ENCODE measurements at regions not wholly inside any gene's neighbourhood (a gene's known extent, or its start where the extent isn't known, plus 50 kb on each side); places are given as distances from the start of the nearest gene placed in this dataset.

DNA sequence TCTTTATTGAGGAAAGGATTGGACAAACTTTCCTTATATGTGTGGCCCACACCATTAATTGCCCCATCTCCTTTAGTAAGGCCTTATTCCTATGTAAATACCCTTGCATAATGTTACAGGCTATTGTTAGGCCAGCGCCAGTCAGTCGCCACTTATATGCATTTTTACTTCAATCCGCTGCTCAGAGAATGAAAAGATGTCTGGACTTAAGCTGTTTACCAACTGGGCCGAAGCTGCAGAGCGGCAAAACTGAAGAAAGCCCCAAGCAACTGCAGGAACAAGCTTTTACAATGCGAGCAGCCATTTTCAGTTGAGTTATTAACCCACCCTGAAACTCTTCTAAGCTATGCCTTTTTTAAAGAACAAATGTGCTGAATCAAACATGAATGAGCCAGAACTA is 92.1 kb upstream of the OTX2 start:
- no peak for DNase-seq

DNA sequence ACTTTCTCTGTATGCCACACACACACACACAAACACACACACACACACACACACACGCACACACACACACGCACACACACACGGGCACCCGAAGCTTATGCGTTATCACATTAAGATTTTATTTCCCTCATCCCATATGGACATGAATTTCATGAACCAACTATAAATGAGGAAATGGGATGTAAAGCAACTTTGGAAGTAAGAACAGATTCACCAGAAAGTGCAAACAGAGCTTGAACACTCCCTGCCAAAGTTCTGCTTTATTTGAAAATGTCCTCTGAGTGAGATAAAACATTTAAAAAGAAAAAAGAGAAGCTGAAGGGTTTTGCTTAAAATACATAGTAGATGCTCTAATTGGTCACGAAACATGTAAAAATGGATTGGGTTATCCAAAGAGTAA is 90.4 kb upstream of the OTX2 start:
- DNase-seq: no peak

DNA sequence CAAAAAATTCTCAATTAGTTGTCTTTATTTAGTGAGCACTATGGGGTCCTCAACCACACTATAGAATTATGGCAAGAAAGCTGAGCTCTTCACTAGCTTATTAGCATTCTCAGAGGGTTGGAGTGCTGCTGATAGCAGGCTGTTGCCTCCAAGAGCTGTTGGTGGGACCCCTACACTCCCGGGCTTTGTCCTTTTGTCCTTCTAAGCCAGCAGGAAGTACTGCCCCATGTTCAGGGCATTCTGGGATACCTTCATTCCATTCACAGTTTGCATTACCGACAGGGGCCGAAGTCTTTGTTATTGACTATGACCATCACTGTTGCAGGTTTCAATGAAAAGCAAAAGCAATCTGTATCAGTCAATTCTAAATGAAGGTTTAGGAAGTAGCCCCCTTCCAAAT is 89.5 kb upstream of the OTX2 start:
- DNase-seq: no peak

DNA sequence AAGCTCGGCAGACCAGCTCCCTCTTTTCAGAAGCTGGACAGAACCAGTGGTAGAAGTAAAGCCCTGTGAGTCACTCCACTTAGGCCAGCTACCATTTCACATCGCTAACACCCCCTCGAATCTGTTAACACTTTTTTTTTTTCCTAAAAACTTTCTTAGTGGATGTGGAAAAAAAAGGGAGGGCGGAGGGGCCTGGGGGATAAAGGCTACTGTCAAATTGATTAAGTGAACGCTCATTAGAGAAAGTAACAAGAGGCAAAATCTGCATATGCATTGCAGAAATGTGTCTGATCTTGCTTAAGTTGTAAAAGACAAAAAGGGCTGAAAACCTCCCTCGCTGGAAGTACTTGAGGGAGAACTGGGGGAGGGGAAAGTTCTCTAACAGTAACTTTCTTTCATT is 86.6 kb upstream of the OTX2 start:
- DNase-seq: no peak

DNA sequence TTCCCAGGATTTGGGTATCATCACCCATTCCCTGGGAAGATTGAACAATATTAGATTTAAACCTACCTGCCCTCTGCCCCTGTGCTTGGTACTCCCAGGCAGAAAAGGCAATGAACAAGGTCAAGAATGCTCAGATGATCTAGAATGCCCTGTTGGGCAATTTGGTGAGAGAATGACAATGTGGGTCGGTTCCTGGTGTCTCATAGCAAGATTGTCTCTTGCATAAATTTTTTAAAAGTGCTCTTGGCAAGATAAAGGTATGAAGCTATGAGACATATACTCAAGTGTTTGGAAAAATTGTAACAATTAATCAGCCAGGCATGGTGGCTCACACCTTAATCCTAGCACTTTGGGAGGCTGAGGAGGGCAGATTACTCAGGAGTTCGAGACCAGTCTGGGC is 86.0 kb upstream of the OTX2 start:
- no peak for DNase-seq

DNA sequence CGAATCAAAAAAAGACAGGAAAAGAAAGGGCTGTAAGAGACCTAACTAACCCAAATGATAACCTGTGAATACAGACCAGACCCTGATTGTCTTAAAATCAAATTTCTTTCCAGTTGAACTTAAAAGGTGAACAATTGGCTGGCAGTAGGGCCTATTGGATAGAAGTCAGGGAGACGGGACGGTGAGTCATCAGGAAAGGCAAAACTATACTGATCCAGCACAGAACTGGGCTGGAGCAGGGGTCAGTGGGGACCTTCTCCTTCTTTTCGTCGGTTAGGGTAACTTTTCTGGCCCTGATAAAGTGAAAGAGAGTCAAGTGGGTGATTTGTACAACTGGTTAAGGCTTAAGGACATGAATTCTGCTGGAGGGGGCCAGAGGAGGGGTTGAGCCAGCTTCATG is 84.9 kb upstream of the OTX2 start:
- DNase-seq: no peak

DNA sequence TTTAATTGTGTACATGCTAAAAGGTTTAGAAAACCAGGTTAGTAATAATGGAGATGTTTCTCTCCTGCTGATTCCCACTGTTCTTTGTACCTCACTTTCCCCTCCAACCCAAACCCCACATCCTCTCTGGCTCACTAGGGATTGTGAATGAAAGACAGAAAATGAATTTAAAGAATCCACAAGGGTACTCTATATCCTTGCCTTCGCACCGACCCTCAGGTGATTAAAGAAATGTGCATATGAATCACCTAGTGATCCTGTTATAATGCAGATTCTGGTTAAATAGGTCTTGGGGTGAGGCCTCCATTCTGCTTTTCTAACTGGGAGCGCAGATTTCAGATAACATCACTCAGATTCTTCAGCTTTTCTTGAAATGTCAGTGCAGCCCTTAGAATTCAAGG is 84.3 kb upstream of the OTX2 start:
- no peak for DNase-seq

DNA sequence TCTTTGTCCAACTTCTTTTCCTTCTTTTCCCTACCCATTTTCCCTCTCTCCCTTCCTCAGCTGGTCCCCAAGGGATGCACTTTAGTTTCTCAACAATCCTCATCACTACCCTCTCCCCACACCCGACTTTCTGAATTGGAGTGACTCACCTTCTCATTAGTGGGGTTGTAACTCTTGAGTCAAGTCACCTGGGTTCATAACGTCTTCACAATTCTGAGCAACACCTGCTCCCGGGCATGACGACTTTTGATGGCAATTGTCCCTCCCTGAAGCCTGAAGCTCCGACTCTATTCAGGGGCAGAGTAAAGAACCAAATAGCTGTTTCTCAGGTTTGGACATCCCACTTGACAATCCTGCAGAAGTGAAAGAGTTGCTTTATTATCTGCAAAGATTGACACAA is 82.7 kb upstream of the OTX2 start:
- DNase-seq: no peak

DNA sequence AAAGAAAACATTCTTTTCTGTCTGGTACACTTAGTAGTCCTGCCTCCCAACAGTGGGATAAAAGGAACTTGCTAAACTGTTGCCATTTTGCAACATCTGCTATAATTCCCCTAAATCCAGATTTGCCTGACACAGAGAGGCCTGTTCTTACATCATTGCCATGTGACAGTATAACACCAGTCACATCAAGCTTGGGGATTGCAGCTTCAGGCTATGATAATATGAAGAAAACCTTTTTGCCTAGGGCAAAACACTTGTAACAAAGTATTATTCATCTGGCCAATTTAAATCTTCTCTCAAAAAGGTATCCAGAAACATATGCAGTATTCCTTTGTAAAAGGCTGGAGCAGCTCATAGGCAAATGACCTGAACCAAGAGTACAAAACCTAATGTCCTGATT is 80.9 kb upstream of the OTX2 start:
- no peak for DNase-seq

DNA sequence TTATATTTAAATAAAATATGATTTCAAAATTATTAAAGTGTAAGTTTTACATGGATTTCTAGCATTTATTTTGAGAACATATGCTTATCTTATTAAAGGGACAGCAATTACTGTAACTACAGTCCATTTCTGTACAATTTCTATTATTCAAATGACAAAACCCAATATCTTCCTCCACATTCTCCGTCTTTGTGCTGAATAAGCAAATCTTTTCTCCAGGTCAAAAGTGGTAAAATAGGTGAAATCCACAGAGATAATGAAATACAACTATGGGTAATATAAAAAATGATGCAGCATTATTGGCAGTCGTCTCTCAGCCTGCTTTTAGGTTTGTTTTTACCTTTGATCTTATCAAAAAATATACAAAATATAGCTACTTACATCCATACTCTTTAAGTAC is 79.4 kb upstream of the OTX2 start:
- no peak for DNase-seq

DNA sequence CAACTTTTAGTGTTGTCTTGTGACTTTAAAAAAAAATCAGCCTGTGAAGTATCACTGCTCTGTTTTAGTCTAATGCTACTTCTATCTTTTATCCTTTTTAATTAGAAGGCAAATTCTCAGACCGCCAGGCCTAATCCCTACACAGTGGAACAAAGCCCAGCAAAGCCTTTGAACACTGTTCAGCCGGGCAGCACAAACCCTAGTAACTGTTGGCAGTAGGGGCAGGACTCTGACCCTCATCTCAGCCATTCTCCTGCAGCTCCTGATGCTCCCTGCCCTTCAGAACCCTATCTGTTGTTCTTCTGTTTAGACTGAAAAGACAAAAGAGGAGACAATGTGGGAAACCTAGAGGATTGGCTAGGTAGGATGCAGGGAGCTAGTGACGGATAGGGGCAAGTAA is 78.0 kb upstream of the OTX2 start:
- no peak for DNase-seq

DNA sequence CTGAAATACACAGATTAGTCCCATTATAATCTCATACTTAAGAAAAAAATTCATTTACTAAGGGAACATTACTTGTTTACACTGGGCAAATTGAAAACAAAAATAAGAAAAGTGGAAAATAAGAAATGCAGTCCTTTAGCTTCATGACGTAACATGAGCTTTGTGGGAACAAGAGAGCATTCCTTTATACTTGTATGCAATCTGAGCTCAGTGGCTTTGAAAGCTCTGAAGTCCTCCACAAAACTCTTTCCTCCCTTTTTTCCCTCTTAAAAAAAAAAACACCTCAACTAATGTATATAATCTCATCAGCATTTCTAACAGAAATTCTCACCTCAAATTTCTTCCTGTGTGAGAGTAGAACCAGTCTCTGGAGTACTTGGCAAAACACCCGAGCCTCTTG is 76.9 kb upstream of the OTX2 start:
- DNase-seq: no peak

DNA sequence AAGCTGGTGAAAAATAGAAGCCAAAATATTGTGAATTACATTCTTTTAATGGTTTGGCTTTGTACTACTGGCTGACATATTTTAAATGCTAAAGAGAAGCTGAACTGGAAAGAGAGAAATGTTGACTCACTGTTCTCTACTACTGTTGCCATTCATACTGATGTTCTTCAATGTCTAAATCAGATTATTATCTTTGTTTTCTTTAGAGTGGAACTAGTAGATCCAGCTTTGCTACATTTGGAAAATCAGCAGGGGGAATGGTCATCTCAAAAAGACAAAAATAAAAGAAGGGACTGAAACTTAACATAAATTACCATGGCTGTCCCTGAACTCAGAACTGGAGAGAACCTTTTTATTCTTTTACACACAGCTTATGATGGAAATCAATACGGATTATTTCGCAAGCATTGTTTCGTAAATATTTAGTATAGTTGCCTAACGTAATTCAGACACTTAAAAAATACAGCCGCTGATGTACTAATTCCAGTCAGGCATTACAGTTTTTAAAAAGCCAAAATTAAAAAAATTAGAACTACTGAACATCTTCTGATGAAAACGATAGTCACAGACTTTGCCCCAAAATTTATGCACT is 76.3 kb upstream of the OTX2 start:
- no peak for DNase-seq

DNA sequence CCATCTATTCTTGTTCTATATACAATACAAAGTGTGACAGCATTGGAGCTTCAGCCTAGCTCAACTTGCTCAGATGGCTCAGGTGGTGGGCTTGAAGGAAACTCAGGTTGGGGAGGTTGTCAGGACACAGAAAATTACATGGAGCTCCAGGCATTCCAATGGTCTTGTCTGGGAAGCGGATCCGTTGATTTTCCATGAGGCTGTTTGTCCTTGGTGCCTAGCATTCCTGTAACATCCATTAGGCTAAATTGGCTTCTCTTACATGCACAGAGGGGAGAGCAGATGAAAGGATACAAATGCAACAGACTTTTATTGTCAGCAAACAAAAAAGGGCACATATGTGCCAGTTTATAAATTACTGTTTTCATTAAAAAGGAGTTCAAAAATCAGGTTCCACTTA is 75.5 kb upstream of the OTX2 start:
- no peak for DNase-seq

DNA sequence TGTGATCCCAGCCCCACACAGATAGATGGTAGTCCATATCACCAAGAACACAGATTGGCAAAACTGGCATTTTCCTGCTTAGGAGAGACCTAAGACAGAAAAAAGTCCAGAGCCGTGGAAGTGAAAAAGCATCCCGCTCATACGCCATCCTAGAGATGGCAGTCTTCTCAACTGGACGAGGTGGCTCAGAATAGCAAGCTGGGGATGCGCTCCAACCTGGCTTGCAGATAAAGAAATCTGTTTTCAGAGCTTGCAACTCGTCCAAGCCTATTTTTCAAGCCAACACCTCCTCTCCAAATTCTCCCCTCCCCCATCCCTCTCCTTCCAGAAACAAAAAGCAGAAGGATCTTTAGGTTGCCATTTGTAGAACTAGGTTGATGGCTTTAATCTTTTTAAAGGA is 74.3 kb upstream of the OTX2 start:
- no peak for DNase-seq

DNA sequence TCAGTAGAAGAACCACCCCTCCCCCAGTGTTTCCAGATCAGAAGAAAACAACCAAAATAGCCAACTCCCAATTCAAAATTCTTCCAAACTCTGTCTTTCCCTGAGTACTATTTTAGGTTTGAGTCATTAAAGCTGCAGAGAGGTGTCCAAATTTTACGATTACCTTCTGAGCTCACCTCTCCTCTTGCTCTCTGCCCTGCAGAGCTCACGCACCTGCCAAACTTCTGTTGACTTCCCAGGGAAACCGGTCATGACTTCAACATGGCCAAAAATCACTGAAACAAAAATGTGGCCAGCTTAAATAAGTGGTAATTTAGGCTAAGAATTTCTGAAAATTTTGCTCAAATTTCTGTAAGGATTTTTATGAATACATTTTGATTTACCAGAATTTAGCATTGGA is 70.9 kb upstream of the OTX2 start:
- DNase-seq: no peak

DNA sequence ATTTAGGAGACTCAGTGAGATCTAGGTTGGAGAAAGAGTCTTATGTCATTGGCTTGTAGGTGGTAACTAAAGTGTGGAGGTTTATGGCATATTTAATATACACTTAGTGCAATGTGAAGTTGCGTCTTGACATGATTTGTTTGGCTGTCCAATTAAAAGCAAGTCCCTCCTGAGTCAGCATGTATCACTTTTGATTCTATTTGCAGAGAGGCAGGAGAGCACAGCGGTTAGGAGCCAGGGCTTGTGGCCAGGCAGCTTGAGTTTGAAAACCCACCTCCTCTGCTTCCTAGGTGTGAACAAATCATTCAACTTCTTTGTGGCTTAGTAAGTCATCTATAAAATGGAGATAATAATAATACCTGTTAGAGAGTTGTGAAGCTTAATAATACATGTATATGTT is 68.5 kb upstream of the OTX2 start:
- no peak for DNase-seq

DNA sequence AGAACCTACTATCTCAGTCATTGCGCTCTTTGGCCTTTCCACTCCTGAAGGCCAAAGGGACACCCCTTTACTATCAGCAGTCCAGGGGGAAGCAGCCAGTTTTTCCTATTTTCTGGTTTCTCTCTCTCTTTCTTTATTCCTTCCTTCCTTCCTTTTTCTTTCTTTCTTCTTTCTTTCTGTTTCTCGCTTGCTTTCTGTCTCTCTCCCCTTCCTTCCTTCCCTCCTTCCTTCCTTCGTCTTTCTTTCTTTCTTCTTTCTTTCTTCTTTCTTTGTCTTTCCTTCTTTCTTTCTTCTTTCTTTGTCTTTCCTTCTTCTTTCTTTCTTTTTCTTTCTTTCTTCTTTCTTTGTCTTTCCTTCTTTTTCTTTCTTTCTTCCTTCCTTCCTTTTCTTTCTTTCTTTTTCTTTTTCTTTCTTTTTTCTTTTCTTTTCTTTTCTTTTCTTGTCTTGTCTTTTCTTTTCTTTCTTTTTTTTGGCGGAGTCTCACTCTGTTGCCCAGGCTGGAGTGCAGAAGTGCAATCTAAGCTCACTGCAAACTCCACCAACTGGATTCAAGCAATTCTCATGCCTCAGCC is 64.9 kb upstream of the OTX2 start:
- no peak for DNase-seq

DNA sequence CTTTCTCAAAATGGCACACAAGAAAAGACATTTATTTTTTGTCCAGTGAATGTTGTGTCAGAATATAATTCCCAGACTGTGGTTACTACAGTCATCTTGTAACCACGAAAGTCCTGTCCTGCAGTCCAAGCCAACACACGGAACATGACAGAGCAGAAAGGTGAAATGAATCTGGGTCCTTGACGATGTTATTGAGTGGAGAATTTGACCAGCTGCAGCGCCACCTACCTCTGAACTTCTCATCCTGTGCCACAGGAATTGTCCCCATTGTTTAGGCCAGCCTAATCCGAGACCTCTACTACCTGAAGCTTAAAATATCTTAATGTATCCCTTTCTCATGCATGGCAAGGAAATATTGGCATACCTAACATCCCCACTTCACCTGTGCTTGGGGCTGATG is 64.1 kb upstream of the OTX2 start:
- peak in 1 of 2 experiments; percentile 35 for DNase-seq

DNA sequence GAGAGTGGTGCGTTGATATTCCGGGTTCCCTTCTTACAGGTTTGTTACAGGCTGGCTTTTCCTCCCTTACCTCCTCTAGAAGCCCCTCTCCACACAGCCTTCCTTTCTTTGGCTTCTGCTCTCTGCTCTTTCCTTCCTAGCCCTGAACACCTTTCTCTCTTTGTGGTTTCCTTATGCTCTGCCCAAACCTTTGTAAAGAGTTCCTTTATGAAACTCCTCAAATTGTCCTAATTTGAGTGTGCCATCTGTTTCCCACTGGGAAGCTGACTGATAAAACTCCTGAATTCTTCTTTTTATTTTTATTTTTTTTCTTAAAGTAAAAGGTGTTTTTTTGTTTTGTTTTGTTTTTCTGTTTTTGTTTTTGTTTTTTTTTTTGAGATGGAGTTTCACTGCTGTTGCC is 60.1 kb upstream of the OTX2 start:
- DNase-seq: no peak

DNA sequence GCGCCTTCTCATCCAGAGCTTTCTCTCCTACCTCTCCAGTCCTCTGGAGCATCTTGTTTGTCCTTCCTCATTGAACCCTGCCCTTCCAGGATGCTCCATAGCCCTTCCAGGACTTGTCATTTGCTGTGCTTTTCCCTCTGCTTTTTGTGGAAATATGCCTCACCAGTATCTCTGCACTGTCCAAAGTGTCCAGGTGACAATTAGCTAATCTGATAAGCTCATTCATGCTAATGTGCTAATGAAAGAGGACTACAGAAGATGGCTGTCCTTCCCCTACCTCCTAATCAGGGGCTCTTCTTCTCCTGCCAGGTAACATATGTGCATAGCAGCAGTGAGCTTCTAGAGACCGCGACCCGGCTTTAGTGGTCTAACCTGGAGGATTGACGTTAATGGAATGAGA is 58.4 kb upstream of the OTX2 start:
- DNase-seq: no peak

DNA sequence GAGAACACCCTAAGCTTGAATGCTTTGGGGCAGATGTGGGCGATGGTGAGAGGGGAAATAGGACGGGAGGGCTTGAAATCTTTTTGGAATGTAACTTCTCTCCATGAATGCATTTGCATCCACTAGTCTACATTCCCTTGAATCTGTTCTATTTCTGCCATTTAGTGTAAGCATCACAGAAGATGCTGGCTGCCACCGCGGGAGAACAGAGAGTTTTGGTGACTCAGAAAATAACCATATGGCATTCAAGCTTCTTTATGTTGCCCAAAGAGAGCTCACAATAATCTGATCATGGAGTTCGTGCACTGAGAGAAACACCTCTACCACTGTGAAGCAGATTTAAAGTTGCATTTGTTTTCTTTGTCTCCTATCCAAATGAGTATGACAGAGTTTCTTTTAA is 52.6 kb upstream of the OTX2 start:
- no peak for DNase-seq

DNA sequence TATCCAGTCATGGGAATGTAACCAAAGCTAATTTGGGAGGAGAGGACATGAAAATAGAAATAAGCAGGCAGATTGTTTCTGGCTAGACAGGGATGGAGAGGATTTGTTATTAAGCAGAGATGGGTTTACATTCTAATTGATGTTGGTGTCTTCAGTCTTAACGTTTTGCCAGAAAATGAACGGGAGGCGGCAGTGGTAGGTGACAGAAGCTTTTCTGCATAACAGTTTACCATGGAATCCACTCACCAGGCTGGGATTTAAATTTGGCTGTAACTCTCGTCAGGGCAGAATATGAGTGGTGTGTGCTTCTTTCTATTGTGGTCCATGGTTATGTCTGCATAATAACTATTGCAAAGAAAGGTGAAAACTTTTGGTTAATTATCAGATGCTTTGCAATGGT is 50.2 kb upstream of the OTX2 start:
- DNase-seq: no peak

Measured in NCI-H1930 (cell line).